Nephron progenitor cell (in vitro differentiated cells): ENCODE measurements at regions not wholly inside any gene's neighbourhood (a gene's known extent, or its start where the extent isn't known, plus 50 kb on each side); places are given as distances from the start of the nearest gene placed in this dataset.
"Not testable (repeated sequence)": the region's sequence is repeated elsewhere in the genome, so short reads cannot be mapped to it uniquely, and the experiment has no call there.

Experiments
- DNase-seq: peaks from one replicate; pipeline ENCODE4 v3.0.0; 2021
- H3K27ac Mint-ChIP-seq: 2 replicates; pipeline ENCODE4 v1.8.0; 2021; ENCODE audit warnings: mild to moderate bottlenecking, moderate library complexity, mixed read lengths
- H3K27me3 Mint-ChIP-seq: 2 replicates; pipeline ENCODE4 v1.8.0; 2021; ENCODE audit warnings: mild to moderate bottlenecking, low read depth, mixed read lengths; ENCODE audit not compliant: poor library complexity
- H3K36me3 Mint-ChIP-seq: 2 replicates; pipeline ENCODE4 v1.8.0; 2021; ENCODE audit warnings: low read depth, mixed read lengths
- H3K4me1 Mint-ChIP-seq: 2 replicates; pipeline ENCODE4 v1.8.0; 2021; ENCODE audit warnings: mixed read lengths
- H3K4me3 Mint-ChIP-seq: 2 replicates; pipeline ENCODE4 v1.8.0; 2021; ENCODE audit warnings: mild to moderate bottlenecking, moderate library complexity, mixed read lengths
- H3K9me3 Mint-ChIP-seq: 2 replicates; pipeline ENCODE4 v1.8.0; 2021; ENCODE audit warnings: mild to moderate bottlenecking, moderate library complexity, mixed read lengths
- TF ChIP-seq, protein P1 (sequence below): fragments of 200-600 bp; sonication (generic); IDR thresholded peaks from 2 replicates; pipeline ENCODE4 v1.5.0; 2021; ENCODE audit warnings: antibody characterized with exemption

DNA sequence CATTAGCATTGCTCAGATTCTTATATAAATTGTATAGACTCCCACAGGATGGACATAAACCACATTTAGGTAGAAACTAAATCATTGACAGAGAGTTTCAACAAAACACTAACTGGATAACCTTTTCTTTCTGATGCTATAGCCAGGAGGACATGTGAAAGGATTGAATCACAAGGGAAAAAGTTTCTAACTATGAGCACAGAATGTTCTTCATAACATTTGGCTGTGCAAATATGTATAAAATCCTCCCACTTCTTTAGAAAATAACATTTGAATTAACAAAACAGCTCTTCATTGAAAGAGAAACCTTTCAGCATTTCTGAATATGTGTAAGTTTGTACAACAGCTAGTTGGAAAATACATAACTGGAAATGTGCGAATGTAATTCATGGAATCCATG, 167.3 kb downstream of the TBX15 start:
- DNase-seq: no peak
- H3K9me3 Mint-ChIP-seq: peaks cover 7% of the 10 kb centered on the region
- TF ChIP-seq, protein P1, sequence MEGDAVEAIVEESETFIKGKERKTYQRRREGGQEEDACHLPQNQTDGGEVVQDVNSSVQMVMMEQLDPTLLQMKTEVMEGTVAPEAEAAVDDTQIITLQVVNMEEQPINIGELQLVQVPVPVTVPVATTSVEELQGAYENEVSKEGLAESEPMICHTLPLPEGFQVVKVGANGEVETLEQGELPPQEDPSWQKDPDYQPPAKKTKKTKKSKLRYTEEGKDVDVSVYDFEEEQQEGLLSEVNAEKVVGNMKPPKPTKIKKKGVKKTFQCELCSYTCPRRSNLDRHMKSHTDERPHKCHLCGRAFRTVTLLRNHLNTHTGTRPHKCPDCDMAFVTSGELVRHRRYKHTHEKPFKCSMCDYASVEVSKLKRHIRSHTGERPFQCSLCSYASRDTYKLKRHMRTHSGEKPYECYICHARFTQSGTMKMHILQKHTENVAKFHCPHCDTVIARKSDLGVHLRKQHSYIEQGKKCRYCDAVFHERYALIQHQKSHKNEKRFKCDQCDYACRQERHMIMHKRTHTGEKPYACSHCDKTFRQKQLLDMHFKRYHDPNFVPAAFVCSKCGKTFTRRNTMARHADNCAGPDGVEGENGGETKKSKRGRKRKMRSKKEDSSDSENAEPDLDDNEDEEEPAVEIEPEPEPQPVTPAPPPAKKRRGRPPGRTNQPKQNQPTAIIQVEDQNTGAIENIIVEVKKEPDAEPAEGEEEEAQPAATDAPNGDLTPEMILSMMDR: no peak
- no peaks in the 10 kb centered on the region for H3K4me1 Mint-ChIP-seq
- no peaks in the 10 kb centered on the region for H3K27me3 Mint-ChIP-seq
- H3K27ac Mint-ChIP-seq: no peak overlapping the region
- no peak overlapping the region for H3K4me3 Mint-ChIP-seq
- no peaks in the 10 kb centered on the region for H3K36me3 Mint-ChIP-seq

DNA sequence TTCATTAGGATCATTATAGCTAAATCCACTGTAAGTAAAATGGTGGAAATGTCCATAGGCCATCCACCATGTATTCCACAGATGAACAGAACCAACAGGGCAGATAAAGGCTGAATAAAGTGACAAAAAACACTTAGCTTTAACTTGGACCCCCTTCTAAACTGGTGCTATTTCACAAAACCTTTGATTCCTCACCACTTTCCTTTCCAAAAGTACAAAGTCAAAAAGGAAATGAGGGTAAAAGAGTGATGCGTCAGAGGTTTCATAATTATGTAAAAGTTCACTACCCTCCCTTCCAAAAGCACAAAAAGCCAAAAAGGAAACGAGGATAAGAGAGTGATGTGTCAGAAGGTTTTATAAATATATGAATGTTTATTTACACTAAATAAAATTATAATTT, 172.2 kb downstream of the TBX15 start:
- H3K27me3 Mint-ChIP-seq: peaks cover 4% of the 10 kb centered on the region
- no peaks in the 10 kb centered on the region for H3K36me3 Mint-ChIP-seq
- H3K4me1 Mint-ChIP-seq: no peaks in the 10 kb centered on the region
- TF ChIP-seq, protein P1: no peak
- no peak overlapping the region for H3K27ac Mint-ChIP-seq
- H3K9me3 Mint-ChIP-seq: peaks cover 7% of the 10 kb centered on the region
- H3K4me3 Mint-ChIP-seq: no peak overlapping the region
- no peak for DNase-seq

DNA sequence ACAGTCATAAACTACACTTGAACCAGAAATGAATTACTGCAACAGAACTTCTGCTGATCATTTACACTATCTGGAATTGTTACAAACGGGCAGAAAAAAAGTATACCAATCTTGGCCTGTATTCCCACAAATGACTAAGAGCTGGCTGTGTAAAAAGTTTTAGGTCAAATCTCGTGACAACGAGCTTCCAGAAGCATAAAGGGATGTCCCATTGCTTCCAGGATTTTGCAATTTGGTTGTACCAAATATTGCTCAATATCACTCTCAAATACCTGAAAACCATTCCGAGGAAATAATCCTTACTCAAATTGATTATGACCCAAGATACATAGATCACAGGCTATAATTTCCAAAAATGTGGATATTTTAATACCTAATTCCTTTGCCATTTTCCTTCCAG, 175.6 kb downstream of the TBX15 start:
- no peak for DNase-seq
- H3K27ac Mint-ChIP-seq: no peak overlapping the region
- H3K9me3 Mint-ChIP-seq: no peaks in the 10 kb centered on the region
- H3K36me3 Mint-ChIP-seq: no peaks in the 10 kb centered on the region
- peaks cover 4% of the 10 kb centered on the region for H3K27me3 Mint-ChIP-seq
- TF ChIP-seq, protein P1: no peak
- H3K4me3 Mint-ChIP-seq: no peak overlapping the region
- H3K4me1 Mint-ChIP-seq: no peaks in the 10 kb centered on the region

DNA sequence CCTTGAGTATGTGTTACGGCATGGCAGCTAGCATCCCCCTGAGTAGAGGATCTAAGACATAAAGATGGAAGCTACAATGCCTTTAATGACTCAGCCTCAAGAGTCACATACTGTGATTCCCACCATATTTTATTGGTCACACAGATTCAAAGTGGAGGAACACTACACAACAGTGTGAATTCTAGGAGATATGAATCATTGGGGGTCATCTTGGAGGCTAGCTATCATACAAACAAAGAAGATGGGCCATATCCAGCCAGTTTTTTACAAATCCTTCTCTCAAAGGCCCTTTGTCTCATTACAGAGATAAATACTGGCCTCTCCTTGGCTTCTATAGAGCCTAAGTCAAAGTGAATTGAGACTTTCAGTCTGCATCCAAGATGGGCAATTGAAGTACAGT, 177.0 kb downstream of the TBX15 start:
- TF ChIP-seq, protein P1: no peak
- Mint-ChIP-seq H3K4me3 (no peak overlapping the region), H3K9me3 (no peaks in the 10 kb centered on the region), H3K36me3 (no peaks in the 10 kb centered on the region), H3K27ac (no peak overlapping the region), H3K27me3 (peaks cover 4% of the 10 kb centered on the region), H3K4me1 (no peaks in the 10 kb centered on the region)
- DNase-seq: no peak

DNA sequence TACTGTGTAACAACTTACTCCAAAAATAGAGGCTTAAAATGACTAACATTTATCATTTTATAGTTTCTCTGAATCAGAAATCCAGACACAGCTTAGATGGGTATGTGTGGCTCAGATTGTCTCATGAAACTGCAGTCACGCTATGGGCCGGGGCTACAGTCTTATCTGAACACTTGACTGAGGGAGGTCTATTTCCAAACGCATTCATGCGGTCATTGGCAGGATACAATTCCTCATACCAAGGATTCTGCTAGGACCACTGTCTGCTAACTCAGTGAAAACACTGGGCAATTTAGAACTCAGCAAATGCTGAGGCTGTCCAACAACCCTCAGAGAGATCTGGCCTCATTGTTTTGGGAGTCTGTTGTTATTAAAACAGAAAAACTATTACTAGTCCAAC, 178.6 kb downstream of the TBX15 start:
- TF ChIP-seq, protein P1: no peak
- Mint-ChIP-seq H3K27me3 (peaks cover 4% of the 10 kb centered on the region), H3K4me3 (no peak overlapping the region), H3K4me1 (no peaks in the 10 kb centered on the region), H3K9me3 (no peaks in the 10 kb centered on the region), H3K36me3 (no peaks in the 10 kb centered on the region), H3K27ac (no peak overlapping the region)
- DNase-seq: no peak

DNA sequence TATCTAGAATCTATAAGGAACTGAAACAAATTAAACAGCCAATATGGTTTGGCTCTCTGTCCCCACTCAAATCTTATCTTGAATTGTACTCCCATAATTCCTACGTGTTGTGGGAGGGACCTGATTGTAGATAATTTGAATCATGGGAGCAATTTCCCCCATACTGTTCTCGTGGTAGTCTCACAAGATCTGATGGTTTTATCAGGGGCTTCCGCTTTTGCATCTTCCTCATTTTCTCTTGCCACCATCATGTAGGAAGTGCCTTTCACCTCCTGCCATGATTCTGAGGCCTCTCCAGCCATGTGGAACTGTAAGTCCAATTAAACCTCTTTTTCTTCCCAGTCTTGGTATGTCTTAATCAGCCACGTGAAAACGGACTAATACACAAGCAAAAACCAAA, 185.0 kb downstream of the TBX15 start:
- not testable (repeated sequence) for H3K27me3 Mint-ChIP-seq, H3K9me3 Mint-ChIP-seq, DNase-seq, H3K4me3 Mint-ChIP-seq, H3K4me1 Mint-ChIP-seq, H3K27ac Mint-ChIP-seq, H3K36me3 Mint-ChIP-seq
